Spleen (tissue), 7 donors: ENCODE measurements at regions not wholly inside any gene's neighbourhood (a gene's known extent, or its start where the extent isn't known, plus 50 kb on each side); places are given as distances from the start of the nearest gene placed in this dataset.

Source experiments
- CTCF ChIP-seq, 11 experiments: fragments of 200-600 bp in 7 of 11; fragments of 450-650 bp in 4 of 11; sonication (generic) in 4 of 11; IDR thresholded peaks in 8 of 11; conservative IDR thresholded peaks in 3 of 11; 1 replicate in 7 of 11; 2 replicates in 4 of 11; pipeline versions ENCODE4 v1.4.0 to v1.8.0; 2016 to 2021; ENCODE audit warnings: antibody characterized with exemption in 11 of 11, inconsistent platforms in 4 of 11, mild to moderate bottlenecking in 1 of 11
- POLR2AphosphoS5 ChIP-seq, 3 donors: sonication (generic); formaldehyde crosslinking; IDR thresholded peaks; one replicate each; pipeline ENCODE4 v1.5.1; 2017; ENCODE audit warnings: antibody characterized with exemption in 3 of 3
- donor health status: DM: no; HTN: no; CAD: no; lungs with moderate emphysema.
- donor health status: DM: no; HTN: no; CAD: no.
- donor health status: DM: no; HTN: no; CAD: no.

- TF ChIP-seq CTCF (IDR thresholded peaks at IDR 0.05 in 8 of 11, conservative IDR thresholded peaks at IDR 0.05 in 3 of 11) (no peak), POLR2AphosphoS5 (IDR thresholded peaks at IDR 0.05) (no peak)
Observed at GRCh38 chr1:194042736-194043135, 856.3 kb upstream of the B3GALT2 start.
